ENCODE measurements at regions not wholly inside any gene's neighbourhood (a gene's known extent, or its start where the extent isn't known, plus 50 kb on each side); places are given as distances from the start of the nearest gene placed in this dataset.

GRCh38 chr3:30102356-30102755 lies 504.0 kb upstream of the TGFBR2 start:
- no peak overlapping the region for H3K4me3 ChIP-seq
- DNase-seq (ENCODE audit: low read depth in 1 of 2, low spot score in 1 of 2) = no peak
- H3K9me3 ChIP-seq (ENCODE audit: low read depth) = no peaks in the 10 kb centered on the region
- no peaks in the 10 kb centered on the region for H3K4me1 ChIP-seq (ENCODE audit: low read depth)
- H3K36me3 ChIP-seq = no peaks in the 10 kb centered on the region
- TF ChIP-seq, protein P1, sequence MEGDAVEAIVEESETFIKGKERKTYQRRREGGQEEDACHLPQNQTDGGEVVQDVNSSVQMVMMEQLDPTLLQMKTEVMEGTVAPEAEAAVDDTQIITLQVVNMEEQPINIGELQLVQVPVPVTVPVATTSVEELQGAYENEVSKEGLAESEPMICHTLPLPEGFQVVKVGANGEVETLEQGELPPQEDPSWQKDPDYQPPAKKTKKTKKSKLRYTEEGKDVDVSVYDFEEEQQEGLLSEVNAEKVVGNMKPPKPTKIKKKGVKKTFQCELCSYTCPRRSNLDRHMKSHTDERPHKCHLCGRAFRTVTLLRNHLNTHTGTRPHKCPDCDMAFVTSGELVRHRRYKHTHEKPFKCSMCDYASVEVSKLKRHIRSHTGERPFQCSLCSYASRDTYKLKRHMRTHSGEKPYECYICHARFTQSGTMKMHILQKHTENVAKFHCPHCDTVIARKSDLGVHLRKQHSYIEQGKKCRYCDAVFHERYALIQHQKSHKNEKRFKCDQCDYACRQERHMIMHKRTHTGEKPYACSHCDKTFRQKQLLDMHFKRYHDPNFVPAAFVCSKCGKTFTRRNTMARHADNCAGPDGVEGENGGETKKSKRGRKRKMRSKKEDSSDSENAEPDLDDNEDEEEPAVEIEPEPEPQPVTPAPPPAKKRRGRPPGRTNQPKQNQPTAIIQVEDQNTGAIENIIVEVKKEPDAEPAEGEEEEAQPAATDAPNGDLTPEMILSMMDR (IDR thresholded peaks at IDR 0.05; ENCODE audit: low read depth, low read length) = no peak
- no peak overlapping the region for H3K27ac ChIP-seq
- no peaks in the 10 kb centered on the region for H3K27me3 ChIP-seq

DNA sequence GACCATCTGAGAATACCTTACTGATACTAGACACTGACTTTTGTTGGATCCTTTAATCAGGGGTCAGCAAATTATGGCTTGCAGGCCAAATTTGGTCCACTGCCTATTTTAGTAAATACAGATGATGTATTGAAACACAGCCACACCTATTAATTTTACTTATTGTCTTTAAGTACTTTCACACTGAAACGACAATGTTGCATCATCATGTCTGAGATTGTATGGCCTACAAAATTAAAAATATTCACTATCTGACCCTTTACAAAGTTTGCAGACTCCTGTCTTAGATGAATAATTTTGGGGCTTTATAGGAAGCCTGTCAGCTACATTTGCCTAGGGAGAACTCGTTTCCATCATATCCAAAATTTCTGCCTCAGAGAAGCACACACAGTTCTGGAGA lies 503.2 kb upstream of the TGFBR2 start:
- Histone ChIP-seq H3K4me1 (ENCODE audit: low read depth) (no peaks in the 10 kb centered on the region), H3K36me3 (no peaks in the 10 kb centered on the region), H3K4me3 (no peak overlapping the region), H3K27me3 (no peaks in the 10 kb centered on the region), H3K27ac (no peak overlapping the region), H3K9me3 (ENCODE audit: low read depth) (no peaks in the 10 kb centered on the region)
- no peak for DNase-seq (ENCODE audit: low read depth in 1 of 2, low spot score in 1 of 2)
- TF ChIP-seq, protein P1 (IDR thresholded peaks at IDR 0.05; ENCODE audit: low read depth, low read length) = no peak

DNA sequence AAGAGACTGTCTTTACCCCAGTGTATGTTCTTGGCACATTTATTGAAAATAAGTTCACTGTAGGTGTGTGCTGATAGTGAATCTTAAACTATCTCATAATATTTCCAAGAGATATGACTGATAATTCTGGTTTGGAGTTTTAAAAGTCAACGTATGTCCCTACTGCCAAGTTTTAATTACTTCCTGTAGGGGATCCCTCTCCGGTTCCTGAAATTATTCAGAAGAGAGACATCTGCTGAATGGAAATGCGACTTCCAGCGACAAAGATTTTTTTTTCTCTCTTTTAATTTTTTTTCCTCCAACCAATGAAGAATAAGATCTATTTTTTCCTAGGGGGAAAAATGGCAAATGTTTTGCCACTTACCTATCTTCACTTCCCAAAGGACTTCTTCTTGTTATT lies 498.9 kb upstream of the TGFBR2 start:
- TF ChIP-seq, protein P1 (IDR thresholded peaks at IDR 0.05; ENCODE audit: low read depth, low read length) = no peak
- Histone ChIP-seq H3K4me1 (ENCODE audit: low read depth) (peaks cover 1% of the 10 kb centered on the region), H3K9me3 (ENCODE audit: low read depth) (no peaks in the 10 kb centered on the region), H3K27me3 (no peaks in the 10 kb centered on the region), H3K4me3 (no peak overlapping the region), H3K27ac (no peak overlapping the region), H3K36me3 (no peaks in the 10 kb centered on the region)
- DNase-seq (ENCODE audit: low read depth in 1 of 2, low spot score in 1 of 2) = no peak

GRCh38 chr3:30112411-30112810 lies 494.0 kb upstream of the TGFBR2 start:
- TF ChIP-seq, protein P1 (IDR thresholded peaks at IDR 0.05; ENCODE audit: low read depth, low read length) = no peak
- Histone ChIP-seq H3K27ac (no peak overlapping the region), H3K27me3 (no peaks in the 10 kb centered on the region), H3K36me3 (no peaks in the 10 kb centered on the region), H3K4me1 (ENCODE audit: low read depth) (peaks cover 29% of the 10 kb centered on the region), H3K9me3 (ENCODE audit: low read depth) (no peaks in the 10 kb centered on the region), H3K4me3 (no peak overlapping the region)
- no peak for DNase-seq (ENCODE audit: low read depth in 1 of 2, low spot score in 1 of 2)

- TF ChIP-seq, protein P1 (IDR thresholded peaks at IDR 0.05; ENCODE audit: low read depth, low read length) = peak; percentile 60
- Histone ChIP-seq H3K4me1 (ENCODE audit: low read depth) (peaks cover 29% of the 10 kb centered on the region), H3K27me3 (no peaks in the 10 kb centered on the region), H3K27ac (no peak overlapping the region), H3K9me3 (ENCODE audit: low read depth) (no peaks in the 10 kb centered on the region), H3K36me3 (no peaks in the 10 kb centered on the region), H3K4me3 (no peak overlapping the region)
- peak; percentile 49 to 74 for DNase-seq (ENCODE audit: low read depth in 1 of 2, low spot score in 1 of 2)
Observed at GRCh38 chr3:30112902-30113484, 493.4 kb upstream of the TGFBR2 start.

Data from cardiac muscle cell (in vitro differentiated cells and primary cell).